NCI-H187 (cell line): ENCODE measurements at regions not wholly inside any gene's neighbourhood (a gene's known extent, or its start where the extent isn't known, plus 50 kb on each side); places are given as distances from the start of the nearest gene placed in this dataset.
A peak's percentile ranks its signal among the peaks of the same experiment; 100 is the strongest.
"Not testable (repeated sequence)": the region's sequence is repeated elsewhere in the genome, so short reads cannot be mapped to it uniquely, and the experiment has no call there.

Experiments
- DNase-seq, 2 experiments: peaks; one replicate each; lab custom pipeline; 2025; lab: John Stamatoyannopoulos, UW

DNA sequence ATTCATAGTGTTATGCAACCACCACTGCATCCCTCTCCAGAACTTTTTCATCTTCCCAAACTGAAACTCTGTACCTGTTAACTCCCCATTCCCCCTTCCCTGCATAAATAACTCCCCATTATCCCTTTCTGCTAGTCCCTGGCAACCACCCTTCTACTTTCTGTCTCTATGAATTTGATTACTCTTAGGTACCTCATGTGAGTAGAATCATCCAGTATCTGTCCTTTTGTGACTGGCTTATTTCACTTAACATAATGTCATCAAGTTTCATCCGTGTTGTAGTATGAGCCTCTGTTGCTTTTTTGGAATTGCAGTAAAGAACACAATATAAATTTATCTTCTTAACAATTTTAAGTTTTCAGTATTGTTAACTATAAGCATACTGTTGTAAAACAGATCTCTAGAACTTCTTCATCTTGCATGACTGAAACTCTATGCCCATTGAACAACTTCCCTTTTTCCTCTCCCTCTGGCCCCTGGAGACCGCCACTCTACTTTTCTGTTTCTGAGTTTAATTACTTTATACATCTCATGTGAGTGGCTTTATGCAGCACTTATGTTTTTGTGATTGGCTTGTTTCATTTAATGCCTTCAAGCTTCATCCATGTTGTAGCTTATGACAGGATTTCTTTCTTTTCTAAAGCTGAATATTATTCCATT is 87.3 kb upstream of the ABCC4 start:
- DNase-seq = no peak

DNA sequence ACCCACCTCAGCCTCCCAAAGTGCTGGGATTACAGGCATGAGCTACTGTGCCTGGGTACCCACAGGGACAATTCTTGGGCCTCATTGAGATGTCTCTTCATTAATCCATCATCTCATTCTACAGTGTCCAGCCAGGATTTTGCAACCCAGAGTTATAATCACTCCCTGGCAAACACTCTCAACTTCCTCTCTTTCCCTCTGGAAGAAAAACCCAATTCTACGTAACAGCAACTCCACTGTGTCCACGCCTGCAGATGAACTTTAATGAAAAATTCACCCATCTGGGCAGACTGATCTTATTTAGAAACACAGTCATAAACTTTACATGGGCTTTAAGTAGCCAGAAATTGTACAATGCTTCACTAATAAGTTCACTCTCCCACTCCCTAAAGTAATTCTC is 90.1 kb upstream of the ABCC4 start:
- DNase-seq = no peak

DNA sequence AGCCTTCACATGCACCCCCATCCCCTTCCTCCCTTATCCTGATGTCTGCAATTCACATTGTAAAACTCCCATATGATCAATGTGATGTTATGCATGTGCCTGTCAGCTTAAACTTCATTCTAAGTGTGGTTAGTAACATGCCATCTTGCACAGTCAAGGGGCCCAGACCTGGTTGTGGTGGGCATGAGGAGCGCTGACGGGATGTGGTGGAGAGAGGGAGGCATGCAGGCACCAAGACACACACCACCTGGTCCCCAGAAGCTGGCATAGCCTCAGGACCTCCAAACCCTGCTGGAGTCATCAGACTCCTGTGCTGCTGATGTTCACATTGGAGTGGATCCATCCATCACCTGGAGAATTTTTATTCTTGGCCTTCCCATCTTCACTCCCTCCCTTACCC is 90.5 kb upstream of the ABCC4 start:
- DNase-seq = no peak

DNA sequence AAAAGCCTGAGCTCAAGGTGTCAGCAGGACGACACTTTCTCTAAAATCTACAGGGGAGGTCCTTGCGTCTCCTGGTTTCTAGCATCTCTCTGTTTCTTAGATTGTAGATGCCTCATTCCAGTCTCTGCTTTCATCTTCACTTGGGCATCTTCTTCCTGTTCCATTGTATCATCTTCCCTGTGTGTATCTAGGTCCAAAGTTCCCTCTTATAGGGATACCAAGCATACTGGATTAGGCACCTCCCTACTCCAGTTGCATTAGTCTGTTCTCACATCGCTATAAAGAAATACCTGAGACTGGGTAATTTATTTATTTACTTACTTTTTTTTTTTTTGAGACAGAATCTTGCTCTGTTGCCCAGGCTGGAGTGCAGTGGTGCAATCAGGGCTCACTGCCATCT is 91.3 kb upstream of the ABCC4 start:
- DNase-seq = no peak

GRCh38 chr13:95403349-95404140 is 102.3 kb upstream of the ABCC4 start:
- no peak for DNase-seq

DNA sequence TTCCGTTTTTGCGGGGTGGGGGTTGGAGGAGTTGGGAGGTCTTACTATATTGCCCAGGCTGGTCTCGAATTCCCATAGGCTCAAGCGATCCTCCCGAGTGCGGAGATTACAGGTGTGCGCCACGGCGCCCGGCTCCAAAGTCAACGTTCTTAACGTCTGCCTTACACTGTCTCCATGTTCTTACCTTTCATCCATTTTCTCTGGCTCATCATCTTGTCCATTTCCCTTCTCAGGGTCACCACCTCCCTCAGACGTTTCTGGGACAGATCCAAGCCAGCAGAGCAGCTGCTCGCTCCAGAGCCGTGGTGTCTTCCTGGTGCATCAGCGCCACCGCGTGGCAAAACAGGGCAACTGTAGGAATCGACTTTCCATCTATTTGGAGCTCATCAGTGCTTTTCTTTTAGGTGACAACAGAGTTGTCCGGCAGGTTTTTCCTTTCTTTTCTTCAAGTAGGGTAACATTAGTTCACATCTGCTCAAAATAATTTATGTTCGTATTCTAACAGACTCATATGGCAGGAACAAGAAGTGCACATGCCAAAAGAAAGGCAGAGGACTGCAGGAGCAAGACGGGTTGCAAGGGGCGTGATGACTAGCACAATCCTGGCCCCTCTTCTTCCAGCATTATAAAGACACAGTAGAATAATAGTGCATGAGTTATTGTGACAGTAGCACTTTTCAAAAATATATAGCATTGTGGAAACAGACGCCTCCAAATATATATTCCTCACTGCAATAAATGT is 103.1 kb upstream of the ABCC4 start:
- DNase-seq = peak; percentile 47 to 61

- DNase-seq = no peak
Observed at GRCh38 chr13:95406176-95406575, 104.9 kb upstream of the ABCC4 start.

DNA sequence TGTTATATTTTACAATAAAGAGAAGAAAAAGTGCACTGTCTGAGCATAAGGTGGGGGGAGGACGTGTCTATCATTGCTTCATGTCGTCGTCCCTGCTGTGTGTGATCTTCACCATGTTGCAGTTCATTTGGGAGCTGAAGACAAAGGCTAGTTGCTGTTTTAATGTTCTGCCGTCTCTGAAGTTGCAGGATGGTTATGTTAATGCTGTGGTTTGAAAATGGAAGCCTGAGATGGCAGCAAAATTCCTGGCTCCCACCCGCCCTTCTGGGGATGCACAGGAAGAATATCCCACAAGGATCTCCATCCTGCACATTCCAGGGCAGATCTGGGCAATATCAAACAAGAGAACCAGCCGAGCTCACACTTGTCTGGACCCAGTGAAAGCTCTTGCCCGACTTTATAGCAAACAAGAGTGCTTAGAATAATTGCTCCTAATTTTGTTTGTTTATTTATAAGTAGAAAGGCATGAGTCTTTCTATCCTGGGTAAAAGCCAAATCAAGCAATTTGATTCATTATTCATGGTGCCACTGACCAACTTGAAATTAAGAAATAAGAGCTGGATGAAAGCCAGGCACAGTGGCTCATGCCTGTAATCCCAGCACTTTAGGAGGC is 110.3 kb upstream of the ABCC4 start:
- DNase-seq = no peak

DNA sequence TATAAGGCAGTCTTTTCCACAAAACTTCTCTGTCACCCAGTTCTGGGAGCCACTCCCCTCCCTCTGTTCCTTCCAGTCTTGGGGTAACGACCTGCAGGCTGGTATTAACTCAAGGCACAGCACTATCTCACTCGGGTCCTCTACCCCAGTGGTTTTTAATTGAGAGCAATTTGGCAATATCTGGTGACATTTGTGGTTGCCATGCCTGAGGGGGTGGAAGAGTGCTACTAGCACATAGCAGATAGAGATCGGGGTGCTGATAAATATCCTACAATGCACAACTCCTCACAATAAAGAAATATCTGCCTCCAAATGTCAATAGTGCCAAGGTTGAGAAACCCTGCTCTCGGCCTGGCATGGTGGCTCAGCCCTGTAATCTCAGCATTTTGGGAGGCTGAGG is 117.7 kb upstream of the ABCC4 start:
- no peak for DNase-seq

DNA sequence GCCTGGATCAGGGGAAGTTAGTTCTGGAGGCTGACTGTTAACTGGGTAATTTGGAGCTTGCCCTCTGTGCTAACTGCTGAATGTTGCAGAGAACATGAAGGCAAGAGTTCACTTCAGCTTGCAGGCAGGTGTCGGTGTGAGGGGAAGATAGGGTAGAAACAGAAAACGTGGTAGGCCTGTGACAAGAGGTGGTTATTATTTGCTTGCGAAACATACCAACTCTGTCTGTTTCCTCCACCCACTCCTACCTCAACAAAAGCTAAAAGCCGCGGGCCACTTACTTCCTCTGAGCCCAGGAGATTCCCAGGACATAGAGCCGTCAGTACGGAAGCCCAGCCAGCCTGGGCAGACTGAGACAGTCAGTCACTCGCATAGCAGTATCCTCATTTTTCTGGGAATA is 119.2 kb upstream of the ABCC4 start:
- DNase-seq = no peak

- no peak for DNase-seq
Observed at GRCh38 chr13:95426631-95427030, 125.4 kb upstream of the ABCC4 start.

DNA sequence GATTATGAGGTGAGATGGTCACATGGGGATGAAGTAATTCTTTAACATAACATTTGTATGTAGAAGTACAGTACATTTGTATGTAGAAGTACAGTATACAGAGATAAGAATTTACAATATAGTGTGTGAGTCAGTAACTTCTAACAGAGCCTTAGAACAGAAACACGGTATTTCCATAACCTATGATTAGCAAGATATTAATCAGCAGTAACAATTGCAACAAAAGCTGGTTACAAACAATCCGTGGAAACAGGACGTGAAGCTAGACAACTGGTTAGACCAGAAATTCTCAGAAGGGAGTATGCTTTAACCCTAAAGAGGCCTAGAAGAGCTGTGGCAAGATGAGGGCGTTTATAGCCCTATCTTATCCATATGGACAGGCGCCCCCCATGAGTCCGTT is 122.0 kb upstream of the CLDN10 start:
- DNase-seq = not testable (repeated sequence)

- DNase-seq = no peak
Observed at GRCh38 chr13:95432141-95432540, 120.4 kb upstream of the CLDN10 start.

GRCh38 chr13:95433537-95433936 is 119.0 kb upstream of the CLDN10 start:
- DNase-seq = no peak

DNA sequence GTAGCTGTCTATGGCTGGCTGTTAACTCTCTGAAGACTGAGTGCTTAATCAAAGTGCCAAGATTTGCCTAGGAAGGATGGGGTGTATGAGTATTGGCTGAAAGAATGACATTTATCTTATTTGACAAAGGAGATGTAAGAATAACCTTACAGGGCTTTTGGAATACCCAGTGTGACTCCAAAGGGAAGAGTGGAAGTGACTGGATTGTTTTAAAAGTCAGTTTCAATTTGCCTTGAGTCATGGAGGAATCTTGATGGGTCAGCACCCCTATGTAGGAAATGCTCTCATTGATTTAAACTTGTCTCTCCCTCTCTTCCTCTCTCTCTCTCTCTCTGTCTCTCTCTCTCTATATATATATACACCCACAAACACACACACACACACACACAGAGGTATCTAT is 118.4 kb upstream of the CLDN10 start:
- DNase-seq = no peak

DNA sequence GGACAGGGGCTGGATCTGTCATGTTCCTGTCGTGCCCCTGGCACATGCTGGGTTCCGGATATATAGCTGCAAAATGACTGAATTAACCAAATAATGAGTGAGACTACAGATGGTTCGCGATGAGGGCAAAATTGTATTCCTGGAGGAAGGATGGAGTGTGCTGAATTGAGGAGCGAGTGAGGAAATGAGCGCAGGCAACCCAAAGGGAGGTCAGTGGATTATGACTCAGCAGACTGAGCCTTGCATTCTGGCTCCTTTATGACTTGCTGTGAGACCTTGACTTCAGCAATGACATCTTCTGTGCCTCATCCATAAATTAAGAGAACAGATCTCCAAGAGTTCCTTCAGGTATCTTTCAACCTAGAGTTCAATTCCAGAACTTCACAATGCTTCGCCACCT is 115.0 kb upstream of the CLDN10 start:
- no peak for DNase-seq

- no peak for DNase-seq
Observed at GRCh38 chr13:95438297-95438696, 114.2 kb upstream of the CLDN10 start.

- DNase-seq = no peak
Observed at GRCh38 chr13:95440441-95441088, 112.0 kb upstream of the CLDN10 start.

- no peak for DNase-seq
Observed at GRCh38 chr13:95441326-95441725, 111.2 kb upstream of the CLDN10 start.

GRCh38 chr13:95444006-95444730 is 108.4 kb upstream of the CLDN10 start:
- DNase-seq = no peak

GRCh38 chr13:95445131-95445530 is 107.4 kb upstream of the CLDN10 start:
- no peak for DNase-seq
